ENCODE measurements at regions not wholly inside any gene's neighbourhood (a gene's known extent, or its start where the extent isn't known, plus 50 kb on each side); places are given as distances from the start of the nearest gene placed in this dataset.

DNA sequence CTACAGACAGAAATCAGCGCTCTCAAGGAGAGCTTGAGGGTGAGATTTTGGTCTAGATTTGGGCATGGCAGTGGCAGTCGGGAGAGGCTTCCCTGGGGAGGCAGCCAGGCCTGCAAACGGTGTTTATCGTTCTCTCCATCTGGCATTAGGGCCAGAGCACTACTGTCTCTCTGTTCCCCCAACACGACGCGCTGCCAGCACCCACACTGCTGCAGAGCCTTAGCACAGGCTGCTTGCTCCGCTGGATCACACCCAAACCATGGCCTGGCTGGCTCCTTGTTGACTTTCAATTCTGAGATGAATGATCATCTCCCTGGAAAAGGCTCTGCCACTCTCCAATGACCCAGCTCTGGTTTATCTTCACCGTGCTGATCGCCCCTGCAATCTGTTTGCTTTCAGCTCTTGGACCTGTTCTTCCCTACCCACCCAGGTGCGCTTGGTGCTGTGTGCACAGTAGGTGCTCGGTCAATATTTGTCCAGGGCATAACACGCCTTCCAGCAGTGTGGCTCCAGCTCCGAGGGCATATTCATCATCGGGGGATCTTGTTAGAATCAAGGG, 106.1 kb downstream of the TFAP2C start:
- TF ChIP-seq, protein P1, sequence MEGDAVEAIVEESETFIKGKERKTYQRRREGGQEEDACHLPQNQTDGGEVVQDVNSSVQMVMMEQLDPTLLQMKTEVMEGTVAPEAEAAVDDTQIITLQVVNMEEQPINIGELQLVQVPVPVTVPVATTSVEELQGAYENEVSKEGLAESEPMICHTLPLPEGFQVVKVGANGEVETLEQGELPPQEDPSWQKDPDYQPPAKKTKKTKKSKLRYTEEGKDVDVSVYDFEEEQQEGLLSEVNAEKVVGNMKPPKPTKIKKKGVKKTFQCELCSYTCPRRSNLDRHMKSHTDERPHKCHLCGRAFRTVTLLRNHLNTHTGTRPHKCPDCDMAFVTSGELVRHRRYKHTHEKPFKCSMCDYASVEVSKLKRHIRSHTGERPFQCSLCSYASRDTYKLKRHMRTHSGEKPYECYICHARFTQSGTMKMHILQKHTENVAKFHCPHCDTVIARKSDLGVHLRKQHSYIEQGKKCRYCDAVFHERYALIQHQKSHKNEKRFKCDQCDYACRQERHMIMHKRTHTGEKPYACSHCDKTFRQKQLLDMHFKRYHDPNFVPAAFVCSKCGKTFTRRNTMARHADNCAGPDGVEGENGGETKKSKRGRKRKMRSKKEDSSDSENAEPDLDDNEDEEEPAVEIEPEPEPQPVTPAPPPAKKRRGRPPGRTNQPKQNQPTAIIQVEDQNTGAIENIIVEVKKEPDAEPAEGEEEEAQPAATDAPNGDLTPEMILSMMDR (IDR thresholded peaks at IDR 0.05): no peak
- TF ChIP-seq EP300 (IDR thresholded peaks at IDR 0.05): no peak
